ENCODE measurements at regions not wholly inside any gene's neighbourhood (a gene's known extent, or its start where the extent isn't known, plus 50 kb on each side); places are given as distances from the start of the nearest gene placed in this dataset.
"Not testable (repeated sequence)": the region's sequence is repeated elsewhere in the genome, so short reads cannot be mapped to it uniquely, and the experiment has no call there.

DNA sequence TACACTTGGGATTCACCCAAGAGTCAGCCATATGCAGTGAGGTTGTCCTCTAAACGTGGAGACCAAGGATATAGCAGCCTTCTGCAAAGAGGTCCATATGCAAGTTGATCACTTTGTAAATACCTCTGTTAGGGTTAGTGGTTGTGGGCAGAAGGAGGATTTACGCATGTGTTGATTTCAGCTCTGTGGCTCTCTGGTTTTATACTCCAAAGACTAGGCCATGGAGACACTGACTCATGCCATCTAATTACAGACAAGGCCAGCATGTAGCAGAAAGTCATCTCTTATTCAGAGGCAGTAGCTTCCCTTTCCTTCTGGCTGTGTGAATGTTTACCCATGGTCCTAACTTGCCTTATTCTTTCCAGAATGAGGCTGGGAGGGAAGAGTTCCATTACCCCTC lies 140.9 kb upstream of the GOLGA6L4 start:
- H3K4me3 Mint-ChIP-seq: not testable (repeated sequence)

DNA sequence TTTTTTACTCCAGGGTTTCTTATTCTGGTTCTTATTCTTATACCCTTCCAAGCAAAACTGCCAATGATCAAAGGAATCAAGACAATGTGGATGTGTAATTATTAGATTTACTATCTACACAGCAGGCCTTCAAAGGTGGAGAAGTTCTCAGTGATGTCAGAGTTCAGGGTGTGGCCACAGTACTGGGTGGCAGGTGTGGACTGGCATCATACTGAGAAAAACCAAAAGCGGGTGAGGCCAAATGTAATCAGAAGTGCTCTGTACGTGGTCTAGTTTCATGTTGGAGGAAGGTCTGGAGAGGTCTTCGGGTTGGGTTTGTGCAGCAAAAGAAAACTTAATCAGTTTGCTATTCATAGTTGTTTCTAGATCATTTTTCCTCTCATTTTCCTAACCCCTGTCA lies 138.5 kb upstream of the GOLGA6L4 start:
- H3K36me3 Mint-ChIP-seq (ENCODE audit: low read depth); DNase-seq; H3K9ac ChIP-seq (ENCODE audit: extremely low read depth, low read length, poor library complexity, severe bottlenecking); H3K4me3 Mint-ChIP-seq; H3K4me3 ChIP-seq (ENCODE audit: low read length); H3K27me3 ChIP-seq (ENCODE audit: control insufficient read depth, insufficient read depth, low read length, poor library complexity, severe bottlenecking); H3K9me3 Mint-ChIP-seq; H3K9me3 ChIP-seq (ENCODE audit: control insufficient read depth, low read length); H3K27ac ChIP-seq (ENCODE audit: low read depth, low read length); H3K27me3 Mint-ChIP-seq (ENCODE audit: insufficient read depth); H3K4me1 ChIP-seq (ENCODE audit: control insufficient read depth, insufficient read depth, low read length); H3K27ac Mint-ChIP-seq; H3K4me1 Mint-ChIP-seq; H3K36me3 ChIP-seq (ENCODE audit: control insufficient read depth, insufficient read depth, low read length): not testable (repeated sequence)
- 87 to 88% methylated on average over 1 to 2 of the region's 3 CpGs for WGBS, 2 experiments (ENCODE audit: insufficient coverage in 1 of 2, insufficient read length in 1 of 2)

More for the DNA sequence above, 140.9 kb upstream of the GOLGA6L4 start:
- H3K9ac ChIP-seq (ENCODE audit: extremely low read depth, low read length, poor library complexity, severe bottlenecking); H3K9me3 Mint-ChIP-seq; H3K27me3 ChIP-seq (ENCODE audit: control insufficient read depth, insufficient read depth, low read length, poor library complexity, severe bottlenecking); H3K27ac ChIP-seq (ENCODE audit: low read depth, low read length); H3K4me1 Mint-ChIP-seq; H3K4me3 ChIP-seq (ENCODE audit: low read length); H3K27ac Mint-ChIP-seq; H3K36me3 Mint-ChIP-seq (ENCODE audit: low read depth); H3K4me1 ChIP-seq (ENCODE audit: control insufficient read depth, insufficient read depth, low read length); H3K27me3 Mint-ChIP-seq (ENCODE audit: insufficient read depth); DNase-seq; H3K36me3 ChIP-seq (ENCODE audit: control insufficient read depth, insufficient read depth, low read length); H3K9me3 ChIP-seq (ENCODE audit: control insufficient read depth, low read length): not testable (repeated sequence)
- 67 to 93% methylated on average over 1 to 2 of the region's 2 CpGs for WGBS, 2 experiments (ENCODE audit: insufficient coverage in 1 of 2, insufficient read length in 1 of 2)

DNA sequence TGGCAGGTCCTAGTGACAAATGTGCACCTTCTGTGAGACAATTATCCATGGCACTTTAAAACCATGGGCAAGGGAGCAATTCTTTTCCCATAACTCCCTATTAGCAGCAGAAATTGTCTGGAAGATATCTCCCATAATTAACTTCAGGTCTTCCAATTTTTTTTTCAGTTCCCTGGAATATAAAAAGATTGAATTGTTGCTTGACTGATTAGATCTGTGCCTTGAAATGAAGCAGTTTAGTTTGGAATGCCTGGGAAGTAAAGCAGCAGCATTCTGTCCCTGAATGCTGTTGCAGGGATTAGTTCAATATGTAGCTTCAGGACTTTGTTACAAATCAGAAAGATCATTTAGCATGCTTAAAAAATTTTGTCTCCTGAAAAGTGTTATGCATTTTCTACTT lies 137.0 kb upstream of the GOLGA6L4 start:
- H3K27me3 Mint-ChIP-seq (ENCODE audit: insufficient read depth): no peaks in the 10 kb centered on the region
- no peaks in the 10 kb centered on the region for H3K36me3 Mint-ChIP-seq (ENCODE audit: low read depth)
- Histone ChIP-seq H3K4me3 (ENCODE audit: low read length) (no peak overlapping the region), H3K27me3 (ENCODE audit: control insufficient read depth, insufficient read depth, low read length, poor library complexity, severe bottlenecking) (peaks cover 7% of the 10 kb centered on the region), H3K4me1 (ENCODE audit: control insufficient read depth, insufficient read depth, low read length) (no peaks in the 10 kb centered on the region), H3K9ac (ENCODE audit: extremely low read depth, low read length, poor library complexity, severe bottlenecking) (no peak overlapping the region), H3K36me3 (ENCODE audit: control insufficient read depth, insufficient read depth, low read length) (no peaks in the 10 kb centered on the region), H3K9me3 (ENCODE audit: control insufficient read depth, low read length) (no peaks in the 10 kb centered on the region), H3K27ac (ENCODE audit: low read depth, low read length) (no peak overlapping the region)
- no peak overlapping the region for H3K27ac Mint-ChIP-seq
- TF ChIP-seq, protein P1, sequence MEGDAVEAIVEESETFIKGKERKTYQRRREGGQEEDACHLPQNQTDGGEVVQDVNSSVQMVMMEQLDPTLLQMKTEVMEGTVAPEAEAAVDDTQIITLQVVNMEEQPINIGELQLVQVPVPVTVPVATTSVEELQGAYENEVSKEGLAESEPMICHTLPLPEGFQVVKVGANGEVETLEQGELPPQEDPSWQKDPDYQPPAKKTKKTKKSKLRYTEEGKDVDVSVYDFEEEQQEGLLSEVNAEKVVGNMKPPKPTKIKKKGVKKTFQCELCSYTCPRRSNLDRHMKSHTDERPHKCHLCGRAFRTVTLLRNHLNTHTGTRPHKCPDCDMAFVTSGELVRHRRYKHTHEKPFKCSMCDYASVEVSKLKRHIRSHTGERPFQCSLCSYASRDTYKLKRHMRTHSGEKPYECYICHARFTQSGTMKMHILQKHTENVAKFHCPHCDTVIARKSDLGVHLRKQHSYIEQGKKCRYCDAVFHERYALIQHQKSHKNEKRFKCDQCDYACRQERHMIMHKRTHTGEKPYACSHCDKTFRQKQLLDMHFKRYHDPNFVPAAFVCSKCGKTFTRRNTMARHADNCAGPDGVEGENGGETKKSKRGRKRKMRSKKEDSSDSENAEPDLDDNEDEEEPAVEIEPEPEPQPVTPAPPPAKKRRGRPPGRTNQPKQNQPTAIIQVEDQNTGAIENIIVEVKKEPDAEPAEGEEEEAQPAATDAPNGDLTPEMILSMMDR (conservative IDR thresholded peaks at IDR 0.05): no peak
- no peak for DNase-seq
- peaks cover 5% of the 10 kb centered on the region for H3K4me1 Mint-ChIP-seq
- no peaks in the 10 kb centered on the region for H3K9me3 Mint-ChIP-seq
- H3K4me3 Mint-ChIP-seq: no peak overlapping the region

DNA sequence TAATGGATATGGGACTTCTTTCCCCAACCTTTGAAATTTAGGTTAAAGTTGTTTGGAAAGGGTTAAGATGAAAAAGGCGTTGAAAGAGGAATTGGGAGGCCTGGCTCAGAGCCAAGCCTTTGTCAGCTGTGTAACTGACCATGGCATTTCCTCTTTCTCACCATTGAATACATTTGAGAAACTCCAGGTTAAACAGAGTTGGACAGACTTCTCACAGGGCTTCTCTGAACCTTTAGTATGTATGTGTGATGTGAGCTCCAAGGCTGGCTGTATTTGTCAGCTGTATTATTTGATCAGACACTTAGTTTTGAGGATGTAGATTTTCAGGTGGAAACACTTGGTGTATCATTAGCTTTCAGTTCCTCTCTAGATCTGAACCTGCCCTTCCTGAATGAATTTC lies 136.4 kb upstream of the GOLGA6L4 start:
- Mint-ChIP-seq H3K27me3 (ENCODE audit: insufficient read depth) (no peaks in the 10 kb centered on the region), H3K36me3 (ENCODE audit: low read depth) (no peaks in the 10 kb centered on the region), H3K4me3 (no peak overlapping the region), H3K27ac (no peak overlapping the region), H3K9me3 (no peaks in the 10 kb centered on the region), H3K4me1 (peaks cover 10% of the 10 kb centered on the region)
- 83% methylated on average over 1 of the region's 1 CpG; no CpG with 5 or more reads in 1 of the 2 experiments for WGBS, 2 experiments (ENCODE audit: insufficient coverage in 1 of 2, insufficient read length in 1 of 2)
- no peak overlapping the region for H3K9ac ChIP-seq (ENCODE audit: extremely low read depth, low read length, poor library complexity, severe bottlenecking)
- H3K9me3 ChIP-seq (ENCODE audit: control insufficient read depth, low read length): no peaks in the 10 kb centered on the region
- H3K36me3 ChIP-seq (ENCODE audit: control insufficient read depth, insufficient read depth, low read length): no peaks in the 10 kb centered on the region
- TF ChIP-seq, protein P1 (conservative IDR thresholded peaks at IDR 0.05): no peak
- no peak overlapping the region for H3K27ac ChIP-seq (ENCODE audit: low read depth, low read length)
- H3K4me3 ChIP-seq (ENCODE audit: low read length): no peak overlapping the region
- H3K27me3 ChIP-seq (ENCODE audit: control insufficient read depth, insufficient read depth, low read length, poor library complexity, severe bottlenecking): peaks cover 7% of the 10 kb centered on the region
- no peak for DNase-seq
- H3K4me1 ChIP-seq (ENCODE audit: control insufficient read depth, insufficient read depth, low read length): no peaks in the 10 kb centered on the region
